Endothelial cell of umbilical vein (primary cell): ENCODE measurements at regions not wholly inside any gene's neighbourhood (a gene's known extent, or its start where the extent isn't known, plus 50 kb on each side); places are given as distances from the start of the nearest gene placed in this dataset.

Experiments used
- EZH2 ChIP-seq: IDR thresholded peaks from 2 replicates; pipeline ENCODE4 v1.6.1; 2012; ENCODE audit warnings: borderline replicate concordance, low read depth, mild to moderate bottlenecking, moderate library complexity, low read length, inconsistent platforms; ENCODE audit not compliant: severe bottlenecking
- GATA2 ChIP-seq: IDR thresholded peaks from 2 replicates; pipeline ENCODE4 v1.7.0; 2011; ENCODE audit warnings: low read depth, mild to moderate bottlenecking, moderate library complexity, mixed read lengths, low read length; ENCODE audit not compliant: insufficient read length, insufficient read depth
- JUN ChIP-seq: IDR thresholded peaks from 2 replicates; pipeline ENCODE4 v1.6.1; 2011; ENCODE audit warnings: borderline replicate concordance, low read depth; ENCODE audit not compliant: insufficient read length, insufficient read depth
- POLR2A ChIP-seq: IDR thresholded peaks from 2 replicates; pipeline ENCODE4 v1.6.1; 2012; ENCODE audit warnings: low read depth, mild to moderate bottlenecking, control low read depth, low read length
- TF ChIP-seq, protein P1 (sequence below), 2 donors: IDR thresholded peaks; 1 replicate in 1 of 2; 2 replicates in 1 of 2; pipeline ENCODE4 v1.5.1; 2011; ENCODE audit warnings: low read length in 2 of 2, mild to moderate bottlenecking in 2 of 2, moderate library complexity in 2 of 2, control low read depth in 1 of 2, inconsistent platforms in 1 of 2, low read depth in 1 of 2; ENCODE audit not compliant: insufficient read depth in 1 of 2; ENCODE audit errors: extremely low read depth in 1 of 2

- TF ChIP-seq, protein P1, sequence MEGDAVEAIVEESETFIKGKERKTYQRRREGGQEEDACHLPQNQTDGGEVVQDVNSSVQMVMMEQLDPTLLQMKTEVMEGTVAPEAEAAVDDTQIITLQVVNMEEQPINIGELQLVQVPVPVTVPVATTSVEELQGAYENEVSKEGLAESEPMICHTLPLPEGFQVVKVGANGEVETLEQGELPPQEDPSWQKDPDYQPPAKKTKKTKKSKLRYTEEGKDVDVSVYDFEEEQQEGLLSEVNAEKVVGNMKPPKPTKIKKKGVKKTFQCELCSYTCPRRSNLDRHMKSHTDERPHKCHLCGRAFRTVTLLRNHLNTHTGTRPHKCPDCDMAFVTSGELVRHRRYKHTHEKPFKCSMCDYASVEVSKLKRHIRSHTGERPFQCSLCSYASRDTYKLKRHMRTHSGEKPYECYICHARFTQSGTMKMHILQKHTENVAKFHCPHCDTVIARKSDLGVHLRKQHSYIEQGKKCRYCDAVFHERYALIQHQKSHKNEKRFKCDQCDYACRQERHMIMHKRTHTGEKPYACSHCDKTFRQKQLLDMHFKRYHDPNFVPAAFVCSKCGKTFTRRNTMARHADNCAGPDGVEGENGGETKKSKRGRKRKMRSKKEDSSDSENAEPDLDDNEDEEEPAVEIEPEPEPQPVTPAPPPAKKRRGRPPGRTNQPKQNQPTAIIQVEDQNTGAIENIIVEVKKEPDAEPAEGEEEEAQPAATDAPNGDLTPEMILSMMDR (IDR thresholded peaks at IDR 0.05; ENCODE audit: extremely low read depth in 1 of 2, insufficient read depth in 1 of 2, low read depth in 1 of 2, low read length in 2 of 2), result no peak
- no peak for TF ChIP-seq POLR2A
- no peak for TF ChIP-seq GATA2
- no peak for TF ChIP-seq JUN
- TF ChIP-seq EZH2, result no peak
Measured at GRCh38 chr1:209062863-209063262, 520.7 kb upstream of the CAMK1G start.
